GM19395 (cell line): ENCODE measurements at regions not wholly inside any gene's neighbourhood (a gene's known extent, or its start where the extent isn't known, plus 50 kb on each side); places are given as distances from the start of the nearest gene placed in this dataset.
"Not testable (repeated sequence)": the region's sequence is repeated elsewhere in the genome, so short reads cannot be mapped to it uniquely, and the experiment has no call there.

ENCODE experiments used
- ATAC-seq: cut with Tn5 transposase; IDR thresholded peaks from one replicate; pipeline ENCODE4 v1.9.1; 2021; ENCODE audit warnings: mild to moderate bottlenecking, moderate library complexity; ENCODE audit not compliant: unreplicated experiment

DNA sequence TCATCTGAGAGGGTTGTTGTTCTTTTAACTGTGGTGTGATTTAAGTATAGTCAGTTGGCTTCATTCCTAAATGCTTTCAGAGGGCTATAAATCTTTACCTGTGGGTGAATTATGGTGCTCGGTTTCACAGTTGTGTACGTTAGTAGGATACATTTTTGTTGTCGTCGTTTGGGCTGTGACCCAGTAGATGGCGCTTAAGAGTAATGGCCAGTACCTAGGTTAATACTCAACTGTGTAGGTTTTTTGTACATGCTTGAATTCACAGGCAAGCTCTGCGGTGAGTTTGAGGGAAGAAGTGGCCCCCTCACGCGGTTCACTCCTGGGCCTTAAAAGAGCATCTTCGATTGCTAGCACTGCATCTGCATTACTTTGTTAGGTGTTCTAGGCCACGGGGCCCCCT is 571.7 kb upstream of the TGIF2LX start:
- peak; percentile 62 for ATAC-seq

DNA sequence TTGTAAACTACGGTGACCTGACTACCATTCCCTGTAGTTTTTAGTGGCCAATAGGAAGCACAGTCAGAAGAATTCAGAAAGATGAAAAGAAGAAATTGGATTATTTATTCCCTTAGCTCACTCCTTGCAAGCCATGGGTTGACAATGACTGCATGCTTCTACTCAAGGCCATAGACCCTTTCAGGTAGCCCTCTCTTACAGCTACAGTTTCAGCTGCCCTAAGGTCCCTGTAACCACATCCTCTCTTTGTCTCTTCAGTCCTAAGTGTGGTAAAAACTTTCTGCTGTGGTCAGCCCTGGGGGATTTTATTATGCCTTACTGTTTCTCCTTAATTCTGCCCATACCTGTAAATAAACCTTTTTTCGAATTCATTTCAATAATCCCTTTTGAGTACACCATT is 551.8 kb upstream of the TGIF2LX start:
- not testable (repeated sequence) for ATAC-seq

DNA sequence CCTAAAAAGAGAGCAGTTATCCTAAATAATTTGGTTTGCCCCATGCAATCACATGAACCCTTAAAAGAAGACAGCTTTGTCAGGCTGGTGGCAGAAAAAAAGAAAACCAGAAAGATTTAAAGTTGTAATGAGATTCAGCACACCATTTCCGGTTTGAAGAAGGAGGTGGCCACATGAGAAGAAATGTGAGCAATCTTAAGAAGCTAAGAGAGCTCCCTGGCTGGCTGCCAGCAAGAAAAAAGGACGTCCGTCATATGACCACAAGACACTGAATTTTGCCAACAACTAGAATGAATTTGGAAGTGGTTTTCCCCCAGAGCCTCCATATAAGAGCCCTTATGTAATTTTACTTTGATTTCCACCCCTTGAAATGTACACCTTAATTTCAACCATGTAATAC is 528.7 kb upstream of the TGIF2LX start:
- ATAC-seq = not testable (repeated sequence)

DNA sequence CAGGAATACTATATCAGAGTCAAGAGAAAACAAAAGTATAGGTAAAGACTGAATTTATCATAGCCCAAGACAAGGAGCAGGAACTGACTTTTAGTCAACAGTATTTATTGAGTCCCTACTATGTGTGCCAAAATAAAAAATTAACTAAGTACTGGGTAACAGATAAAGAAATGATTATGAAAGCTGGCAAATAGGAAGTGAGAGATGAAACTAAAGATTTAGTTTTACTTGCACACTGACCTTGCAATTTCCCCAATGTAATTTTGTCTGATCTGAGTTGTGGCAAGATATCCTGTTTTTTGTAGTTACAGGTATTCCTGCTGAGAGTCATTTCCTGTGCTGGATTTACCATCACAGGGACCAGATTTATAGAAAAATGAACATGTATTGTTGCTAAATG is 518.9 kb upstream of the TGIF2LX start:
- ATAC-seq = not testable (repeated sequence)

DNA sequence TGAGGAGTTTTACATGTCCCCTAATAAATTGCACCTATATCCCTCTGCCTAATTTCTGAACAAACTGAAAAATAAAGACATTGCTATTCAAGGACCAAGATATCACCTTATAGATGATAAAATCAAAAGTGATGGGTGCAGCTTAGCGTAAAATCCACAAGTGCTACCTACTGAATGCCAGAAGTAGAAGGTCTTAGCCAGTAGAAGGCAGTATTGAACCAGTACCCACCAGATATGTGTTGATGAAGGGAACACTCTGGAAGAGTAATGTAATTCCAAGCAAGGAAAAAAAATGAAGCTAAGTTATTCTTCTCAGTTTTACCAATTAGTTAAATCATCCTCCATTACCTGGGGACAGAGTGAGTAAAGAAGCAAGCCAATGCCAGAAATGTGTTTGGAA is 516.6 kb upstream of the TGIF2LX start:
- not testable (repeated sequence) for ATAC-seq

DNA sequence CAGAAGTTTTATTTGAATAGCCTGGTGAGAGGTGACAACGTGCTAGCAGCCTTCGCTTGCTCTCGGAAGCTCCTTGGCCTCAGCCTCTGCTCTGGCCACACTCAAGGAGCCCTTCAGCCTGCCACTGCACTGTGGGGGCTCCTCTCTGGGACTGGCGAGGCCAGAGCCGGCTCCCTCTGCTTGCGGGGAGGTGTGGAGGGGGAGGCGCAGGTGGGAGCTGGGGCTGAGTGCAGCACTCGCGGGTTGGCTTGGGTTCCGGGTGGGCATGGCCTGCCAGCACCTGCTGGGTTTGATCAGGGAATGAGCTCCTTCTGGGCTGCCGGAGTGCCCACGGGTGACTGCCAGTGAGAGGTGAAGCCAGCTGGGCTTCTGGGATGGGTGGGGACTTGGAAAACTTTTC is 504.8 kb upstream of the TGIF2LX start:
- ATAC-seq = not testable (repeated sequence)

DNA sequence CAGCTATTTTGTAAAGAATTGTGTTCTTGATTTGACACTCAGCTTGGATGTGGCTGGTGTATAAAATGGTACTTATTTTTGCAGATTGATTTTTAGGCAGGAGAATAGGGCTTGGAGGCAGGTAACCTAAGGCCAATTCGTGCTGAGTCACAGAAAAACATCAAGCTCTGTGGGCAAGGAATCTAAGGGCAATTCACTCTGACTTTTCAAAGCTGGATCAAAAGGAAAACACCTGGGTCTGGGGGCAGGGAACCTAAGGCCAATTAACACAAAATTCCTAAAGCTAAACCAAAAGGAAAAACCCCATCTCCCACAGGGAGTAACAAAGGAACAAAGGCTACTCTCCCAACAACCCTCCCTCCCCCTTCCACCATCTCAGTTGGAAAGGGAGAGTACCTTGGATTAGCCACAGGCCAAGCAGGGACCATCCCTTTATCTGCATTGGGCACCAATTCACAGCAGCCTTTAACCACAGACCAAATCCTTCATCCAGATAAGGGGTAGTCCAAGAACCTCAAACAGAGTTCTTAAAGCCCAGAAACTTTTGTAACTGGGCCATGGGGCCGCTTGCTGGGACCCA is 489.0 kb upstream of the TGIF2LX start:
- ATAC-seq = not testable (repeated sequence)
